NOMO-1 (cell line): ENCODE measurements at regions not wholly inside any gene's neighbourhood (a gene's known extent, or its start where the extent isn't known, plus 50 kb on each side); places are given as distances from the start of the nearest gene placed in this dataset.

ENCODE experiments used
- DNase-seq, 2 experiments: peaks; one replicate each; lab custom pipeline; 2025; ENCODE audit not compliant: unreplicated experiment in 2 of 2; lab: John Stamatoyannopoulos, UW

DNA sequence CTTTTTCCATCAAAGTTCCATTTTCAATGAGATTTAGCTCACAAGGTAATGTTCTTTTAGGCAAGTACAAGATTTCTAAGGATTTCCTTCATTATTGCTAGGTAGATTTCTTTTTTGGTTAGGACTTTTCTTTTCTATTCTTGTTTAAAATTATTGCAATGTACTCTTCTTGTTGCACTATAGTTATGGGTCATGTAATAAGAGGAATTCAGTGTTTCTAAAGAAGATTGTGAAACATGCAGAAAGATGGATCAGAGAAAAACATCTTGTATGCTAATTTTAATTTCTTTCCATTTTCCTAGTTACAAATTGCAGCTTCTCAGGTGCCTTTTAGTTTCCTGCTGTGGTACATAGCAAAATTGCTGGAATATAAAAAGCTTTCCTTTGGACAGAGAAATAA lies 56.1 kb downstream of the BTG1 start:
- no peak for DNase-seq

DNA sequence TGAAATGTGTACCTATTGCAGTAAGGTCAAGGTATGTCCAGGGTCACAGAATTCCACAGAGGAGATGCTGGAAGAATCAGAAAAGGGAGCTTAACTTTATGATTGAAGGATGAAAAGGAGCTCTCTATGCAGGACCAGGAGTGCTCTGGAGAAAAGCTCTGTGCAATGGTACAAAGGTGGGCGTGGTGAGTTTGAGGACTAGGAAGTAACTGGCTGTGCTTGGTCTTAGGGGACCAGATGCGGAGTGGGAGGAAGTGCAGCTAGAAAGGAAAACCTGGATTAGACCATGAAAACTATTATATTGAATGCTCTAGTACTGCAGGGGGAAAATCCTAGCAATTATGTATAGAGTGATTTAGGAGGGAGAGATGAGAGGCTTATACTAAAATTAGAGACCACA lies 56.8 kb downstream of the BTG1 start:
- no peak for DNase-seq

DNA sequence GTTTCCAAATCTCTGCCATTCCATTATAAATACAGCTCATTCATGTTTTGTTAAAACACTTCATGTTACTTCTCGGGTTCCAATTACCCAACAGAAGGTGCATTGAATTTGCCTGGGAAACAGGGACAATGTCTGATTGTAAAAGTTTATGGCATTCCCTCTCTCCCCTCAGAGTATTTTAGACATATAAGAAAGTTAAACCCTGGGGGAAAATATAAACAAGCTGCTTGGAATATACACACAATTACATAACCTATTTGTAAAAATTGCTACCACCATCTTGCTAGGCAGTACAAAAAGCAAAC lies 60.0 kb downstream of the BTG1 start:
- no peak for DNase-seq

DNA sequence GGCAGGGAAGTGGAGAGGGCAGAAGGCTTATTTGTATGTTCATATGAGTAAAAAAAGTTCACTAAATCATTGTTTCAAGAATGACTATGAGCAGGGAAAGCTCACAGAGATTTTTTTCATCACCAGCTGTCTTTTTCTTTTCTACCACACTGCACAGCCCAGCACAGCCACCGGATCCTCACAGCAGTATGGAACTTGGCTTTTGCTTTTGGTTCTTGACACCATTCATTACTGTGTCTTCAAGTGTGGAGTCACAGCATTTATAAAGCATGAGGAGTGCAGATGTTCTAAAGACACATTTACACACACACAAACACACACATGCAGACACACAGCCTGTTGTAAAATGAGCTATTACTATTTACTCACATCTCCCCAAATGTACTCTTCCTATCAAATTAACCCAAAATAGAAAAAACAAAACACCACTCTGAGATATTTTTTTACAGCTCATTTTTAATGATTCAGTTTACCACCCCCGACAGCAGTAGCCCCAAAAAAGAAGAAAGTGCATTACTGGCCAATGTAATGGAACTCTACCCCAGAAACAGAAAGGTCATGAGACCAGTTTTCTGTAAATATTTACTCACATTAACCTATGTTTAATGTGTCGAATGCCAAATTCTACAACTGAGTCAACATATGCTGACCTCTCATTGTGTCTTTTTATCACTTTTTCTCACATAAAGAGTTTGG lies 60.5 kb downstream of the BTG1 start:
- DNase-seq, result no peak

DNA sequence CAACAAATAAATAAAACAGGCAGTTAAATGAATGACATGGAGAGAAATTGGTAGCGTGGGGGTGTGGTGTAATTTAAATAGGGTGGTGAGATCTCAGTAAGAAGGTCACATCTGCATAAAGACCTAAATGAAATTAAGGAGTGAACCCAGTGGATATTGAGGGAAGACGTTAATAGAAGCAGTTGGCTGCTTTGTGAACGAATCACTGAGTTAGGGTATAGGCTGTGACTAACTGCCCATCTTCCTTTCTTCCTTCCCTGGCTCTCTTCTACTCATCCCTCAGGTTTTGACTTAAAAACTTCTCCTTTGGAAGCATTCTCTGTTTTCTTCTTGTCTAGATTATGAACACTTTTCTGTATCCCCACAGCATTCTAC lies 64.7 kb downstream of the BTG1 start:
- no peak for DNase-seq

DNA sequence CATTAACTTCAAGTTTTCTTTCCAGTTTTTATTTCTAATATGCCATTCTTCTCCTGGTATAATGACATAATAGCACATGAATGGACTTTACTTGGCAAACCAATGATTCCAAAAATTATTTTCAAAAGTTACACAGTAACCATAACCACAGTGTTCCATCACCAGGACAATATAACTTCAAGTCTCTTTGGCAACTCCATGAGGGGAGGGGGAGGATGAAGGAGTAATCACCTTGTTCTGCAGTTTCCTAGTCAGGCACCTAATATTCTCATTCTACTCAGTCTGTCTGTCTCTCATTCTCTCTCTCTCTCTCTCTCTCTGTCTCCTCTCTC lies 66.6 kb downstream of the BTG1 start:
- no peak for DNase-seq

DNA sequence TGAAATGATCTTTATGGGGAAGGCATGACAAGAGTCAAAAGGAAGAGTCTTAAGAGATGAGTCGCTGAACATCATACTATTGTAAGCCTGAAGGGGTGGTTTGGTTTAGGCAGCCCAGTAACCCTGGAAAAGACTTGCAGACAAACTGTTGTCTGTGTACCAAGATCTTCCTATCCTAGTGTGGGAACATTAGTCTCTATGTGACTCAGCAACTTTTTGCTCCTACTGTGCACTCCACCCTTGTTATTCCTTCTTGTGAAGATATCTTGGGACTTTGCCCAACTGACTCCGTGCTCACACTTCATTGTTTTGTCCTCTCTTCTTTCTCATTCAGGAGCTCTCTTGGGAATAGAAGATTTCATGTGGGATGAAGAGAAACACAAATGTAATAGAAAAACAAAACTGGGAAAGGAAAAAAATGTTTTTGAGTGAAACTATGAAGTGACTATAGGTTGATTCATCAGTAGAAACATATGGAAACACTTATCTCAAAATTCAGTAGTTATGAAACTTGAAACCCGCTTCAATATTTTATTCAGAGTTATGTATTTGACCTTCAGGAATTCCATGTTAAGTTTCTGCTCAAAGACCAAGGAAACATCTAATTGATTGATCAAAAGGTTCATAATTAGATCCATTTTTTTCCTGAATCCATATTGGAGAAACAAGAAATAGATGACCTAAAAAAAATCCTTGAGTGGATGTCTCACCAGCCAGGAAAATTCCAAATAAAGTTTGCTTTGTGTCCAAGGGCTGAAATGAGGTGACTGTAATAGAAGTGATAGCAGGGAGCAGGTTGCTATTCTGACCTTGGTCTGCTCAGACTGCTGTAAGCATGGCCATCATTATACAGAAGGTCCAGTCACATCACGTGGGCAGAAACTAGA lies 67.2 kb downstream of the BTG1 start:
- no peak for DNase-seq

DNA sequence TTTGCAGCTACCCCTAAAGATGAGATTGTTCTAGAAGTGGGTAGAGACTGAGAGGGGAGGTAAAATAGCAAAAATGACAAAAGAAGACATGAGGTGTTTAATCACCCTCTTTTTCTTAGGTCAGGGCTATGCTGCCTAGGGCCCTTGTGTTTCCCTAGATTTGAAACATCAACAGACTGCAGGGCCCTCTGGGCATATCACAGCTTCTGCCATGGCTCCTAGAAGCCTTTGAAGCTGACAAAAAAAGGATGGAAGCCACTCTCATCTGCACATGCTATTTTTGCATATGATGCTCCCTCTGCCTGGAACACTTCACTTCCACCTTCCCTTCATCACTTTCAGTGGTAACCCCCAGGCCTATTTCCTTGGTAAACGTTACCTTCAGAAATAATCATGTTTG lies 68.1 kb downstream of the BTG1 start:
- DNase-seq, result no peak

DNA sequence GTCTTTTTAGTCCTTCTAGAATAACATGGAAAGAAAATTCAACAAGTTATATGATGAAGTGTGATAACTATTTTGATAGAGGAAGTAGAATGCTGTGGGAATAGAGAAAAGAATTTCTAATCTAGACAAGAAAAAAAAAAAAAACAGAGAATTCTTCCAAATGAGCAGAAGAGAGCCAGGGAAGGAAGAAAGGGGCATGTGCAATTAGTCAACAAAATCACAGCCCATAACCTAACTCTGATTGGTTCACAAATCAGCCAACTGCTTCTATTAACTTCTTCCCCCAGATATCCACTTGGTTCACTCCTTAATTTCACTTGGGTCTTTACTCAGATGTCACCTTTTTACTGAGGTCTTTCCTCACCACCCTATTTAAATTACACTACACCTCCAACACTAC lies 69.5 kb downstream of the BTG1 start:
- DNase-seq, result no peak

DNA sequence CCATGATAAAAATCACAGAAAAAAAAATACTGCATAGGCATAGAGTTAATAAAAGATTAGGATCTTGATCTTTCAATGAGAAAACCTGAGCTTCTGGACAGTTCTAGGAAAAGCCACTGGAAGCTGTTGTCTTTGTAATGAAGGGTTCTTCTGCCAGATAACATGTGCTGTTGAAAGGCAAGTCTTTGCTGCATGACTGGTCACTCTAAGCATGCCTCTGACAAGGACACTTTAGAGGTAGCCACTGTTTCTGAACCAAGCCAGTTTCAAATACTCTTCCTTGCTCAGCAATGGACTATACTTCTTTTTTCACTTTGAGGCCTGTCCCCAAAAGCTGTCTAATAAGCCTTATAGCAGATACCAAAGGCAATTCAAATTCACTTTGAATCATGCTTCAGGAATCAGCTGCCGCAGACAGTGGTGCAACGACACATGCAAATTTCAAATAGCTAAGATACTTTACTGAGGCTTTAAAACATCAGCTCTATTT lies 70.2 kb downstream of the BTG1 start:
- no peak for DNase-seq

DNA sequence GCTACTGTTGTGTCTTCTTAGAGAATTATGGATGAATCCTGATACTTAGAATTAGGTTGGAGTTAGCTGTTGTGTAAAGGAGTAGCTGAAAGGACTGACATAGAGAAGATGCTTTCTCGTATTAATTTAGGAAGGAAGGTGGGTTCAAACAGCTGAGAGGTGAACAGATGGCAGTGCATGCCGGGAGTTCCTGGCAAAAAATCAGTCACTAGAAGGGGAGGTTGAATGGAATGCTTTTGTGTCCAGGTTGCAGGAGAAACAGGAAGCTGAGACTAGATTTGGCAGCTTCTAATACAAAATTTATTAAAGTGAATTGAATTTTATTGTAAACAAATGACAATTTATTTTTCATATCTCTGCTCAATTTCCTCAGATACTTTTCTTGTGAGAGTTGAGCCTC lies 70.8 kb downstream of the BTG1 start:
- DNase-seq, result no peak

DNA sequence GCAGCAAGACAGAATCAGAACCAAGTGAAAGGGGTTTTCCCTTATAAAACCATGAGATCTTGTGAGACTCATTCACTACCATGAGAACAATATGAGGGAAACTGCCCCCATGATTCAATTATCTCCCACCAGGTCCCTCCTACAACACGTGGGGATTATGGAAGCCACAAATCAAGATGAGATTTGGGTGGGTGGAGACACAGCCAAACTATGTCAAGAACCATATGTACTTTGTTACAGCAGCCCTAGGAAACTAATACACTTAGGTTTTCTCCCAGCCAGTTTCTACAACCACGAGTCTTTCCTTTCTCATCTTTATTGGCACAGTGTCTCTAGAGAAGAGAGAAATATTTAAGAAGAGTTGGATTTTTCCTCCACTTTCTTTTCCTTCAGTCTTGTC lies 72.6 kb downstream of the BTG1 start:
- DNase-seq, result no peak

DNA sequence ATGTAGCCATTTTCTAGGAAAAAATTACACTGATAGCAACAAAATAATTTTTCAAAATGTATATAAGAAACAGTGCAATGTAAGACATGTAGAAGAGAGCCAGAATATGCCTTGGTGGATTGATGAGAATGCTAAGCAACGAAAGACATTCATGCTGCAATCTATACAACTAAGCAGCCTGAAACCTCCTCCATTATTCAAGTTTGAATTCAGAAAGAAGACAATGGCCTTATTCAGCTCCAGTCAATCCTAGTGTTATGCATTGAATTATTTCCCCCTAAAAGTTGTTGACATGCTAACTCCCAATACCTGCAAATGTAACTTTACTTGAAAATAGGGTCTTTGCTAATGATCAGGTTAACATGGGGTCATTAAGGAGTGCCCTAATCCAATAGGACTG lies 73.5 kb downstream of the BTG1 start:
- DNase-seq, result no peak

DNA sequence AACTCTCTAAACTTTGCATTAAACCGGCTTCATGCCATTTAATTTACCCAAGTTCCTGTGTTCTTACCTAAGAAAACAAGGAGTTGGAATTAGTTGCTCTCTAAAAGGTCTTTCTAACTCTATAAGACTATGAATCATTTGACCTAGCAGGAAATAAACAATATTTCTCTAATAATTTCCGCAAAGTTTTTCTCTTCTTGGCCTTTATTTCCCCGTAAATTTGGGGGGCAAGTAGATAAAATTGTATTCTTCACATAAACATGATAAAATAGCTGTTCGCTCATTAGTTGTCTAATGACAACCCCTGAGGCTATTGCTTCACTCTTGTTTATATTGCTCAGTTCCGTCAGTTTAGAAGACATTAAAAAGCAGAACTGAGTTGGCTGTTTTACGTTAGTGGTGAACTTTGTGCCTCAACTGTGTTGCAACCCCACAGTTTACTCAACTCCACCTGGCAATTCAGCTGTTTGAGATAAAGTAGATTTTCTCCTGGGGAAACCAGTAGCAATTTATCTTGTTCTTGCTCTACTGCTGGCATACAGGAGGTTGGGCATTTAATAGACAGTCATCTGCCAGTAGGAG lies 74.7 kb downstream of the BTG1 start:
- DNase-seq, result peak; percentile 81 to 99

DNA sequence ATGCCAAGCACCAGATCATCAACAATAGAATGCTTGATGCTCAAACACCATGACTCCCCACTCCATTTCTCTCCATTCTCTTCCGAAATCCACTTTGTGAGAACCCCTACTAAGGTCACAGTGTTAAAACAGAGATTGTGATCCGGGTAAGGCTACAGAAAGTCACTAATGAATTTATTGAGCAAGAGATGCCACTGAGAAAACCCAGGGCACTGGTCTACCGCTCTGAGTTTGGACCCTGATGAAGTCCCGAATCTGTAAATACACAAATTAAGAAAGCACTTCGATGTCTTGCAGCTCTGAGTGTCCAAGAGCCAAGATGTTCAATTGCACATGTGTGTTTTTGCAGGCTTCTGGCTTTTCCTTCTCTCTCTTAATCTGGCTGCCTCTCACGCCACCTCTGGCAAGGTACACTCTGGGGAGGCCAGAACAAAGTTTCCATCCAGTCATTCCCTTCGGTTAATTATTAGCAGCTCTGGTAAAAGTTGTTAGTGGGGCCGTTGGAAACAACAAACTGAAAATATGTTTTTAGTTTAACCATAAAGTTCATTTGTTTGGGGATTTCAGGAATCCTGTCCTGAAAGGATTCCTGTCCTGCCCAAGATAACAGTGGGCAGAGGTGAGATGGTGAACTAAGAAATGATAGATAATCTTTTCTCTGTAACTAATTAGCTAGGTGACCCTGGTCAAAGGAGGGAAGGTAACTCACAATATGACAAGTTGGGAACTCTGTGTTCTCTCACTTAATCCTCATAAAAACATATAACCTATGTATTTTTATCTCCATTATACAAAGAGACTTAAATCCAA lies 75.4 kb downstream of the BTG1 start:
- no peak for DNase-seq

DNA sequence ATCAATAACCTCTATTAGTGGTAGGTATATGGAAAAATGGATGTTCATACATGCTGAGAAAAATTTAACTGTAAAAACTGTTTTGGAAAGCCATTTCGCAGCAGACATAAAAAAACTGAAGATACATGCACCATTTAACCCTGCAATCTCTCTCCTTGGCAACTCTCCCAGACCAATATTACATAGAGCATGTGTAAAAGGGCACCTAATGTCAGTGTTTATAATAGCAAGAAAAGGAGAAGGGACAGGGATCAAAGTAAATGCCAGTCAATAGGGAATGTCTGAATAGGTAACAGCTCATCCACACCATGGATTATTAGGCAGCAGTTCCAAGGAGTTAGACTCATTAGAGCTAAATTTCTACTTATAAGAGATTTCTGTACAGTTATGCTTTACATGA lies 77.2 kb downstream of the BTG1 start:
- DNase-seq, result no peak

DNA sequence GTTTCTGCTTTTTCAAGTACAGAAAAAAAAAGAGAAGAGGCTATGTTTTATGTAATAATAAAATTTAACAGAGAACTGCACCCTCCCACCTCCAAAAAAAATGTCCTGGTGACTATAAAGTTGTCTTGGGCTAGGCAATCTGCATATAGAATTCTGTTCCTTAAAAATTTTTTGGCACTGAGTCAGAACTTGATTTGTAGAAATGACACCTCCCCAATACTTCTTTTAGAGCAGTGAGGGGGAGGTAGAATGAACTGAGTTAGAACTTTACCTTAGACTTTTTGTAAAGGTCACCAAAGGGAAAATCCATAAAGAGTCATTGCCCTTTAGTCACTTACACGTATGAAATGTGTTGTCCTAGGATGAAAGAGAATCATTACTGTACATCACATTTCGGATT lies 80.0 kb downstream of the BTG1 start:
- no peak for DNase-seq

DNA sequence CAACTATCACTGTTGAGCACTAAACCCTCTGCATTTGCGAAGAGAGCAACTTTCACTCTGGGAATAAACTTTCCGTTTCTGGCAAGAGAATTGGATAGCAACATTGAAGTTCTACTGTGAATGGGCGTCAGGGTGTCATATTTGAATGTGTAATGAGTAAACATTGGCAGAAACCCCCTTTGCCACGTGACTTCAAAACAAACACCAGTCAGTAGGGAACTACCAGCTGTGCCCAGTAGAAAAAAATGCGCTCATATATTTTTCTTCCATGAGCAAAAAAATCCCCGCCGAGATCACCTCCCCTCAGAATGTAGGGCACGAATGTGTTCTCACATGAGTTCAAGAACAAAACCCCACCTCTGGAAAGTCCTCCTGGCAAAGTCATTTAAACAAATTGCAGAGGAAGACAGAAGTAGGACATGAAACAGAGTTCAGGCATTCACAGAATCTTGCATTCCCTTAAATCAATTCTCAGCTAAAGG lies 80.6 kb downstream of the BTG1 start:
- DNase-seq, result no peak

DNA sequence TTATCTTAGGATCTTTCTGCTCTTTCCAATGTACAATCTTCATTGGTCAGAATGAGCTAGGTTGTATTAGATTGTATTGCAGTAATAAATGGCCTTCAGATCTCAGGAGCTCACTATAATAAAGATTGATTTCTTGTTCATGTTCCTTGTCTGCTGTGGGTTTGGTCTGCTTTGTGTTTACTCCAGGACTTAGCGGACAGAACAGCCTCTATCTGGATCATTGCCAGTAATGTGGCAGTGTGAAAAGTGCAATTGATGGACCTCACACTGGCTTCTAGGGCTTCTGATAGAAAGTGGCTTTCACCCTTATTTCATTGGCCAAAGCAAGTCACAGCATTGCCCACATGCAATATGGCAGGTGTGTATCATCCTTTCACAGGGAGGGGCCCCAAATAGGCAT lies 81.2 kb downstream of the BTG1 start:
- no peak for DNase-seq

DNA sequence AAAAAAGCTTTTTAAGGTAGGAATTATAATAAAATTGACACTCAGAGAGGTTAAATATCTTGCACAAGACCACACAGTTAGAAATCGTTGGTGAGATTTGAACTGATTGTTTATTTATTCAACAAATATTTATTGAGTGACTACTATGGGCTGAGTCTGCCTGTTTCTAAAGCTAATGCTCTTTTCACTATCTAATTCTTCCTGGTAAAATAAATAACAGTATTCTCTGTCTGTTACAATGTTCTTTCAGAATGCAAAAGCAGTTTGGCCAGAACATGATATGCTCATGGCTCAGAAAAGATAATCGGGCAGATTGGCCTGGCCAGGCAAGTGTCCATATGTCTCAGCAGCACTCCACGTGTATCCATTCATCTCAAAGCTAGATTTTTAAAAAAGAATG lies 82.0 kb downstream of the BTG1 start:
- no peak for DNase-seq
